NB4 (cell line): ENCODE measurements at regions not wholly inside any gene's neighbourhood (a gene's known extent, or its start where the extent isn't known, plus 50 kb on each side); places are given as distances from the start of the nearest gene placed in this dataset.

Source experiments
- DNase-seq: peaks from one replicate; pipeline ENCODE4 v3.0.0; 2010; ENCODE audit warnings: low read depth
- H3K4me3 ChIP-seq: one replicate; pipeline ENCODE4 v1.5.1; 2011; ENCODE audit warnings: mild to moderate bottlenecking, low read depth, low read length, moderate library complexity
- MYC ChIP-seq: IDR thresholded peaks from 2 replicates; pipeline ENCODE4 v1.6.1; 2011; ENCODE audit warnings: low read depth, low read length
- POLR2A ChIP-seq: IDR thresholded peaks from 2 replicates; pipeline ENCODE4 v1.6.1; 2011; ENCODE audit warnings: mild to moderate bottlenecking; ENCODE audit not compliant: insufficient read length; ENCODE audit errors: extremely low read depth
- TF ChIP-seq, protein P1 (sequence below): IDR thresholded peaks from one replicate; pipeline ENCODE4 v1.5.1; 2012; ENCODE audit warnings: low read depth, low read length
- TF ChIP-seq, protein P2 (sequence below): IDR thresholded peaks from 2 replicates; pipeline ENCODE4 v1.6.1; 2011; ENCODE audit warnings: low read depth, low read length

GRCh38 chr2:177028296-177028695 is 184.3 kb upstream of the HNRNPA3 start:
- no peak for DNase-seq
- H3K4me3 ChIP-seq: no peak overlapping the region
- TF ChIP-seq POLR2A: no peak
- no peak for TF ChIP-seq MYC
- TF ChIP-seq, protein P1, sequence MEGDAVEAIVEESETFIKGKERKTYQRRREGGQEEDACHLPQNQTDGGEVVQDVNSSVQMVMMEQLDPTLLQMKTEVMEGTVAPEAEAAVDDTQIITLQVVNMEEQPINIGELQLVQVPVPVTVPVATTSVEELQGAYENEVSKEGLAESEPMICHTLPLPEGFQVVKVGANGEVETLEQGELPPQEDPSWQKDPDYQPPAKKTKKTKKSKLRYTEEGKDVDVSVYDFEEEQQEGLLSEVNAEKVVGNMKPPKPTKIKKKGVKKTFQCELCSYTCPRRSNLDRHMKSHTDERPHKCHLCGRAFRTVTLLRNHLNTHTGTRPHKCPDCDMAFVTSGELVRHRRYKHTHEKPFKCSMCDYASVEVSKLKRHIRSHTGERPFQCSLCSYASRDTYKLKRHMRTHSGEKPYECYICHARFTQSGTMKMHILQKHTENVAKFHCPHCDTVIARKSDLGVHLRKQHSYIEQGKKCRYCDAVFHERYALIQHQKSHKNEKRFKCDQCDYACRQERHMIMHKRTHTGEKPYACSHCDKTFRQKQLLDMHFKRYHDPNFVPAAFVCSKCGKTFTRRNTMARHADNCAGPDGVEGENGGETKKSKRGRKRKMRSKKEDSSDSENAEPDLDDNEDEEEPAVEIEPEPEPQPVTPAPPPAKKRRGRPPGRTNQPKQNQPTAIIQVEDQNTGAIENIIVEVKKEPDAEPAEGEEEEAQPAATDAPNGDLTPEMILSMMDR: no peak
- TF ChIP-seq, protein P2, sequence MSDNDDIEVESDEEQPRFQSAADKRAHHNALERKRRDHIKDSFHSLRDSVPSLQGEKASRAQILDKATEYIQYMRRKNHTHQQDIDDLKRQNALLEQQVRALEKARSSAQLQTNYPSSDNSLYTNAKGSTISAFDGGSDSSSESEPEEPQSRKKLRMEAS: no peak

GRCh38 chr2:177029075-177029474 is 183.5 kb upstream of the HNRNPA3 start:
- DNase-seq: no peak
- TF ChIP-seq, protein P1: no peak
- TF ChIP-seq MYC: no peak
- no peak for TF ChIP-seq POLR2A
- TF ChIP-seq, protein P2: no peak
- H3K4me3 ChIP-seq: no peak overlapping the region

GRCh38 chr2:177029501-177029900 is 183.1 kb upstream of the HNRNPA3 start:
- no peak overlapping the region for H3K4me3 ChIP-seq
- TF ChIP-seq POLR2A (no peak), MYC (no peak)
- TF ChIP-seq, protein P2: no peak
- TF ChIP-seq, protein P1: no peak
- no peak for DNase-seq

GRCh38 chr2:177029901-177030300 is 182.7 kb upstream of the HNRNPA3 start:
- no peak for DNase-seq
- TF ChIP-seq POLR2A (no peak), MYC (no peak)
- TF ChIP-seq, protein P1: no peak
- TF ChIP-seq, protein P2: no peak
- H3K4me3 ChIP-seq: no peak overlapping the region

GRCh38 chr2:177030451-177031105 is 182.0 kb upstream of the HNRNPA3 start:
- TF ChIP-seq, protein P1: no peak
- no peak for TF ChIP-seq POLR2A
- no peak for TF ChIP-seq MYC
- TF ChIP-seq, protein P2: no peak
- H3K4me3 ChIP-seq: no peak overlapping the region
- DNase-seq: no peak
